ENCODE measurements at regions not wholly inside any gene's neighbourhood (a gene's known extent, or its start where the extent isn't known, plus 50 kb on each side); places are given as distances from the start of the nearest gene placed in this dataset.
"Not testable (repeated sequence)": the region's sequence is repeated elsewhere in the genome, so short reads cannot be mapped to it uniquely, and the experiment has no call there.

DNA sequence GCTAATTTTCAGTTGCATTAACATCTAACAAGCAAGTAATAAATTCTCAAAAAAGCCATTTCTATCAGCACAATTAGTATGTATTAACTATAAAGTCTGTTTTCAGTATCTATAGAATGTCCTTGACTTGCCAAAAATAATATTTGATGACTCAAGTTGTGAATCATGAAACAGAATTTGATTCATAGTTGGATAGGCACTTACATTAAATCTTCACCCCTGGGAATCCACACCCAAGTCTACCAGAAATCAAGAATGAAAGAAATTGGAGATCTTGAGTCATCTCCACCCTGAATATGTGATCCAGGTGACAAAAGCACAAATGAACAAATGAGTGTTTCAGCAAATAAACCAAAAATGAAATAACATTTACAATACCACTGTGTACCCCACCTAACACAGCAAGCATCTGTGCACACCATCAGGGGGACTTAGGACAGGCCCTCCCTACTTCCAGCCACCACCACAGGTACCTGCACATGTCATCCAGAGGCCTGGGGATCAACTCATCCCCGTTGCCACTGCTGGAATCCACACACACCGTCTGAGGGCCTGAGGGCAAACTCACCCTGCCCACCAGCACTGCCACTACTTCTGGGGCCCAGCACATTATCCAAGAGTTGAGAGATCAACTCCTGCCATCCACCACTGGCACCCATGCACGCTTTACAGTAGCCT is 160.1 kb downstream of the MTERF1 start:
- TF ChIP-seq, protein P1, sequence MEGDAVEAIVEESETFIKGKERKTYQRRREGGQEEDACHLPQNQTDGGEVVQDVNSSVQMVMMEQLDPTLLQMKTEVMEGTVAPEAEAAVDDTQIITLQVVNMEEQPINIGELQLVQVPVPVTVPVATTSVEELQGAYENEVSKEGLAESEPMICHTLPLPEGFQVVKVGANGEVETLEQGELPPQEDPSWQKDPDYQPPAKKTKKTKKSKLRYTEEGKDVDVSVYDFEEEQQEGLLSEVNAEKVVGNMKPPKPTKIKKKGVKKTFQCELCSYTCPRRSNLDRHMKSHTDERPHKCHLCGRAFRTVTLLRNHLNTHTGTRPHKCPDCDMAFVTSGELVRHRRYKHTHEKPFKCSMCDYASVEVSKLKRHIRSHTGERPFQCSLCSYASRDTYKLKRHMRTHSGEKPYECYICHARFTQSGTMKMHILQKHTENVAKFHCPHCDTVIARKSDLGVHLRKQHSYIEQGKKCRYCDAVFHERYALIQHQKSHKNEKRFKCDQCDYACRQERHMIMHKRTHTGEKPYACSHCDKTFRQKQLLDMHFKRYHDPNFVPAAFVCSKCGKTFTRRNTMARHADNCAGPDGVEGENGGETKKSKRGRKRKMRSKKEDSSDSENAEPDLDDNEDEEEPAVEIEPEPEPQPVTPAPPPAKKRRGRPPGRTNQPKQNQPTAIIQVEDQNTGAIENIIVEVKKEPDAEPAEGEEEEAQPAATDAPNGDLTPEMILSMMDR (IDR thresholded peaks at IDR 0.05): no peak
- TF ChIP-seq ZFX (IDR thresholded peaks at IDR 0.05; ENCODE audit: borderline replicate concordance): no peak

DNA sequence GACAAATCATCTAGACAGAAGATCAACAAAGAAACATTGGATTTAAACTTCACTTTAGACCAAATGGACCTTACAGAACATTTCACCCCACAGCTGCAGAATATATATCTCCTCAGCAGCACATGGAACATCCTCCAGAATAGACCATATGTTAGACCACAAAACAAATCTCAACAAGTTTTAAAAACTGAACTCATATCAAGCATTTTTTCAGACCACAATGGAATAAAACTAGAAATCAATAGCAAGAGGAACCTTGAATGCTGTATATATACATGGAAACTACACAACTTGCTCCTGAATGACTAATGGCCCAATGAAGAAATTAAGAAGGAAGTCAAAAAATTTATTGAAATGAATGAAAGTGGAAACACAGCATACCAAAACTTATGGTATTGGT is 157.7 kb downstream of the MTERF1 start:
- TF ChIP-seq, protein P1 (IDR thresholded peaks at IDR 0.05): no peak
- no peak for TF ChIP-seq ZFX (IDR thresholded peaks at IDR 0.05; ENCODE audit: borderline replicate concordance)
- no peak overlapping the region for H3K27ac ChIP-seq

More for the DNA sequence above, 160.1 kb downstream of the MTERF1 start:
- H3K27ac ChIP-seq: no peak overlapping the region

DNA sequence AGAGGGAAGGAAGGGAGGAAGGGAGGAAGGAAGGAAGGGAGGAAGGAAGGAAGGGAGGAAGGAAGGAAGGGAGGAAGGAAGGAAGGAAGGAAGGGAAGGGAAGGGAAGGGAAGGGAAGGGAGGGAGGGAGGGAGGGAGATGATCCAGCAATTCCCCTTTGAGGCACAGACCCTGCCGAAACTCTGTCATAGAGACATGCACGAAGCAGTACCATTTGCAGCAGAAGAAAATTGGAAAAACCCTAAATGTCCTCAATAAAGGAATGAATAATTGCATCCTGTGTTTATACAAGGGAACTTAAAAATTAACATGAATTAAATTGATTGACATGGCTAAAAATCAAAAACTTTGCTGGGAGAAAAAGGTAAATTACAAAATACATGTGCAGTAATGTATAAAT is 151.5 kb downstream of the MTERF1 start:
- not testable (repeated sequence) for H3K27ac ChIP-seq

DNA sequence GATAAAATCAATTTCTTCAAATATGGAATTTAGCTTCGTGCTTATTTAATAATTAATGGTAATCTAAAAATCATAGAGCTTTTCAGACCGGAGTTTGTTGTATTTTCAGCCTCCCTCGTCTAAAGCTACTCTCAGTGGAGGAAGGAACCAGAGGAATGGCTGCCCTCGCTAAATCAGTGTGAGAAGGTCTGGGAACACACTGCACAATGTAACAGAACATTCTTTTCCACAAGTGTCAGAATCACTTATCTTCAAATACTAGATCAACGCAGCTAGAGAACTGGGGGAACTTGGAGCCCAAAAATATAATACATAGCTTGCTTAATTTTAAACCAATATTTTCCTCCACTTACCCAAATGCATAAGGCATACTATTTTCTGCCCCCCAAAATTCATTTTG is 148.5 kb downstream of the MTERF1 start:
- H3K27ac ChIP-seq: no peak overlapping the region
- TF ChIP-seq, protein P1 (IDR thresholded peaks at IDR 0.05): no peak
- no peak for TF ChIP-seq ZFX (IDR thresholded peaks at IDR 0.05; ENCODE audit: borderline replicate concordance)

DNA sequence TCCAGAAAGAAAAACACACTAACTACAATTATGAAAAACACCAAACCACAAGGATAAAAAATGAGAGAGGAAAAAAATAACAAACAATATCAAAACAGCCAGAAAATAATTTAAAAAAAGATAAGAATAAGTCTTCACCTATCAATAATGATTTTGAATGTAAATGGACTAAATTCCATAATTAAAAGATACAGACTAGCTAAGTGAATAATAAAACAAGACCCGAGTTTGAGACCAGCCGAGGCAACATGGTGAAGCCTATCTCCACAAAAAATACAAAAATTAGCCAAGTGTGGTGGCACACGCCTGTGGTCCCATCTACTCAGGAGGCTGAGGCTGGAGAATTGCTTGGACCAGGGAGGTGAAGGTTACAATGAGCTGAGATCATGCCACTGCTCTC is 131.1 kb downstream of the MTERF1 start:
- H3K27ac ChIP-seq: no peak overlapping the region
- TF ChIP-seq, protein P1 (IDR thresholded peaks at IDR 0.05): no peak
- no peak for TF ChIP-seq ZFX (IDR thresholded peaks at IDR 0.05; ENCODE audit: borderline replicate concordance)

DNA sequence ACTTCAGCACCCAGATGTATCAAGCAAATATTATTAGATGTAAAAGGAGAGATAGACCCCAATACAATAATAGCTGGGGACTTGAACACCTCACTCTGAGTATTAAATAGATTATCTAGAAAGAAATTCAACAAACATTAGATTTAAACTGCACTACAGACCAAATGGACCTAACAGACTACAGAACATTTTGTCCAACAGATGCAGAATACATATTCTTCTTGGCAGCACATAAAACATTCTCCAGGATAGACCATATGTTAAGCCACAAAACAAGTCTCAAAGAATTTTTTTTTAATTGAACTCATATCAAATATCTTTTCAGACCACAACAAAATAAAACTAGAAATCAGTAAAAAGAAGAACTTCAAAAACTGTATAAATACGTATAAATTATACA is 130.4 kb downstream of the MTERF1 start:
- H3K27ac ChIP-seq: no peak overlapping the region
- TF ChIP-seq, protein P1 (IDR thresholded peaks at IDR 0.05): no peak
- TF ChIP-seq ZFX (IDR thresholded peaks at IDR 0.05; ENCODE audit: borderline replicate concordance): no peak

DNA sequence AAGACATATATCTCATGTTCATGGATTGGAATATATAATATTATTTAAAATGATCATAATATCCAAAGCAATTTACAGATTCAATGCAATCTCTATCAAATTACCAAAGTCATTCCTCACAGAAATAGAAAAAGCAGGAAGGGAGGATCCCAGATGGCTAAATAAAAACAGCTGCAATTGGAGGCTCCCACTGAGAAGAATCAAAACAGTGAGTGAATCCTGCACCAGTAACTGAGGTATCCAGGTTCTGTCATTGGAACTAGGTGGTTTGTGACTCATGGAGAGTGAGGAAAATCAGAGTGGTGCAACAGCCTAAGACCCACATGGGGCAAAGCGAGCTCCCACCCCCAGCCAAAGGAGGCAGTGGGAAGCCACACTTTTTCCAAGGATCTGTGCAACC is 128.4 kb downstream of the MTERF1 start:
- TF ChIP-seq ZFX (IDR thresholded peaks at IDR 0.05; ENCODE audit: borderline replicate concordance): no peak
- TF ChIP-seq, protein P1 (IDR thresholded peaks at IDR 0.05): no peak
- no peak overlapping the region for H3K27ac ChIP-seq

DNA sequence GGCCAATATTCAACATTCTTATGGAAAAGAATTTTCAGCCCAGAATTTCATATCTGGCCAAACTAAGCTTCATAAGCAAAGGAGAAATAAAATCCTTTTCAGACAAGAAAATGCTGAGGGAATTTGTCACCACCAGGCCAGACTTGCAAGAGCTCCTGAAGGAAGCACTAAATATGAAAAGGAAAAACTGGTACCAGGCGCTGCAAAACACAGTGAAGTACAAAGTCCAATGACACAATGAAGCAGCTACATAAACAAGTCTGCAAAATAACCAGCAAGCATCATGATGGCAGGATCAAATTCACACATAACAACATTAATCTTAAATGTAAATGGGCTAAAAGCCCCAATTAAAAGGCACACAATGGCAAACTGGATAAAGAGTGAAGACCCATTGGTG is 126.2 kb downstream of the MTERF1 start:
- H3K27ac ChIP-seq: not testable (repeated sequence)

DNA sequence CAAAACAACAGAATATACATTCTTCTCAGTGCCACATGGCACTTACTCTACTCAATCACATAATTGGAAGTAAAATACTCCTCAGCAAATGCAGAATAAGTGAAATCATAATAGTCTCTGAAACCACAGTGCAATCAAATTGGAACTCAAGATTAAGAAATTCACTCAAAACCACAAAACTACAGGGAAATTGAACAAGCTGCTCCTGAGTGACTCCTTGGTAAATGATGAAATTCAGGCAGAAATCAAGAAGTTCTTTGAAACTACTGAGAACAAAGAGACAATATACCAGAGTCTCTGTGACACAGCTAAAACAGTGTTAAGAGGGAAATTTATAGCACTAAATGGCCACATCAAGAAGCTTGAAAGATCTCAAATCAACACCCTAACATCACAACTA is 125.4 kb downstream of the MTERF1 start:
- H3K27ac ChIP-seq: not testable (repeated sequence)

Data from 22Rv1 (cell line).